ENCODE measurements at regions not wholly inside any gene's neighbourhood (a gene's known extent, or its start where the extent isn't known, plus 50 kb on each side); places are given as distances from the start of the nearest gene placed in this dataset.

DNA sequence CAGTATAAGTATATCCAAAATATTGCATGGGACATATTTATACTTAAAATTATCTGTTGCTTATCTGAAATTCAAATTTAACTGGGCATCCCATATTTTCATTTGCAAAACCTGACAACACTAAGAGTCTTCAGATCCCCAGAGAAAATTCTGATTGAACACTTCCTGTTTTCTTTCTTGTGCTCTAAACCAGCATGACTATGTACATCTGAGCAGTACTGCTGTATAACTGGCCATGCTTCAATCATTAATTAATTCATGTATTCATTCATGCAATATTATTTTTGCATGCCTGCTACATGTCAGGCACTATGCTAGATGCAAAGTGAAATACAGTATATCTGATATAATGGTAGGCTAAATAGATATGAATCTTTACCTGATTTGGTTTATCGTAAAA, 461.2 kb downstream of the TLR4 start:
- Histone ChIP-seq H3K36me3 (replicated peaks) (no peaks in the 10 kb centered on the region), H3K4me3 (no peak overlapping the region), H3K4me1 (no peaks in the 10 kb centered on the region), H3K9me3 (no peaks in the 10 kb centered on the region), H3K27me3 (ENCODE audit: low read depth) (no peaks in the 10 kb centered on the region)
- no peak for DNase-seq (ENCODE audit: low spot score in 2 of 2)
- in situ Hi-C loops (cut with MboI; ENCODE audit: low sequenced_read_pairs), result no loop called here

- Histone ChIP-seq H3K4me1 (no peaks in the 10 kb centered on the region), H3K9me3 (no peaks in the 10 kb centered on the region), H3K4me3 (no peak overlapping the region), H3K27me3 (ENCODE audit: low read depth) (no peaks in the 10 kb centered on the region), H3K36me3 (replicated peaks) (no peaks in the 10 kb centered on the region)
- peak; percentile 55 to 68 for DNase-seq (ENCODE audit: low spot score in 2 of 2)
- in situ Hi-C loops (cut with MboI; ENCODE audit: low sequenced_read_pairs), result no loop called here
Observed at GRCh38 chr9:118170032-118170955, 466.1 kb downstream of the TLR4 start.

DNA sequence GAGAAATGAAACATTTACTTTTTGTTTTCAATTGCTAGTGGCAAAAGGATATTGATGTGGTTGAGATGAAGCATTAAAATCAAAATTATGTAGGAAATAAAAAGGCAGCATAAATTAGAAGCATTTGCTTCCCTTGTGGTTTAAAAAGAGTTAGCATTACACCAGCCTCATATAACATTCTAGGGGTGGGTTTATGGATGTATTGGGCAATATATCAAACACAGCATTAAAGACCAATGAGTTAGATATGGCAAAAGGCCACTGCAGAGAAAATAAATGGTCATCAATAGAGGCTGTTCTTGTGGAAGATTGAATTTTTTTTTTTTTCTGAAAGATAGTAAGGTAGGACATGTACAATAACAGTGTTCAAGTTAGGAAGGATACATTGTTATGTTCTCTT, 473.0 kb downstream of the TLR4 start:
- no peak overlapping the region for H3K4me3 ChIP-seq
- no peaks in the 10 kb centered on the region for H3K27me3 ChIP-seq (ENCODE audit: low read depth)
- no peaks in the 10 kb centered on the region for H3K36me3 ChIP-seq (replicated peaks)
- no peak for DNase-seq (ENCODE audit: low spot score in 2 of 2)
- in situ Hi-C loops (cut with MboI; ENCODE audit: low sequenced_read_pairs), result no loop called here
- no peaks in the 10 kb centered on the region for H3K4me1 ChIP-seq
- no peaks in the 10 kb centered on the region for H3K9me3 ChIP-seq

DNA sequence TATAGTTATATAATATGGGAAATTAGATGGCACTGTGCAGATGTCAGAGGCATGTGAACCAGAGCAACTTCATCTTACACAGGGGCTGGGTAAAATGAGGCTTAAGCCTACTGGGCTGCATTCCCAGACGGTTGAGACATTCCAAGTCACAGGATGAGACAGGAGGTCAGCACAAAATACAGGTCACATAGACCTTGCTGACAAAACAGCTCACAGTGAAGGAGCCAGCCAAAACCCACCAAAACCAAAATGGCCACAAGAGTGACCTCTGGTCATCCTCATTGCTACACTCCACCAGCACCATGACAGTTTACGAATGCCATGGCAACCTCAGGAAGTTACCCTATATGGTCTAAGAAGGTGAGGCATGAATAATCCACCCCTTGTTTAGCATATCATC, 479.4 kb downstream of the TLR4 start:
- Histone ChIP-seq H3K4me1 (no peaks in the 10 kb centered on the region), H3K27me3 (ENCODE audit: low read depth) (no peaks in the 10 kb centered on the region), H3K9me3 (no peaks in the 10 kb centered on the region), H3K4me3 (no peak overlapping the region), H3K36me3 (replicated peaks) (no peaks in the 10 kb centered on the region)
- in situ Hi-C loops (cut with MboI; ENCODE audit: low sequenced_read_pairs), result no loop called here
- DNase-seq (ENCODE audit: low spot score in 2 of 2), result no peak

GRCh38 chr9:118187408-118187807, 483.2 kb downstream of the TLR4 start:
- no peaks in the 10 kb centered on the region for H3K27me3 ChIP-seq (ENCODE audit: low read depth)
- no peaks in the 10 kb centered on the region for H3K36me3 ChIP-seq (replicated peaks)
- no peaks in the 10 kb centered on the region for H3K4me1 ChIP-seq
- no peak for DNase-seq (ENCODE audit: low spot score in 2 of 2)
- H3K9me3 ChIP-seq, result no peaks in the 10 kb centered on the region
- in situ Hi-C loops (cut with MboI; ENCODE audit: low sequenced_read_pairs), result no loop called here
- H3K4me3 ChIP-seq, result no peak overlapping the region

DNA sequence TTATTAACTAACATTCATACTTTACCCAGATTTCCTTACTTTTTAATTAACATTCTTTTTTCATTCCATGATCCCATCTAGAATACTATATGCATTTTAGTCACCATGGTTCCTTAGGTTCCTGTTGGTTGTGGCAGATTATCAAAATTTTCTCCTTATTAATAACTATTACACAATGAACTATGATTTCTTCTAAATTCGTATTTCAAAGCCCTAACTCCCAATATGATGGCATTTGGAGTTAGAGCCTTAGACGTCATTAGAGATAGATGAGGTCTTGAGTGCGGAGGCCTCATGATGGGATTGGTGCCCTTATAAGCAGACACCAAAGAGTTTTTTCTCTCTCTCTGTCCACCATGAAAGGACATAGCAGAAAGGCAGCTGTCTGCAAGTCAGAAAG, 485.4 kb downstream of the TLR4 start:
- DNase-seq (ENCODE audit: low spot score in 2 of 2), result no peak
- Histone ChIP-seq H3K36me3 (replicated peaks) (no peaks in the 10 kb centered on the region), H3K27me3 (ENCODE audit: low read depth) (no peaks in the 10 kb centered on the region), H3K9me3 (no peaks in the 10 kb centered on the region), H3K4me1 (no peaks in the 10 kb centered on the region), H3K4me3 (no peak overlapping the region)
- in situ Hi-C loops (cut with MboI; ENCODE audit: low sequenced_read_pairs), result no loop called here

GRCh38 chr9:118192807-118193206, 488.6 kb downstream of the TLR4 start:
- no peaks in the 10 kb centered on the region for H3K9me3 ChIP-seq
- no peaks in the 10 kb centered on the region for H3K4me1 ChIP-seq
- no peaks in the 10 kb centered on the region for H3K36me3 ChIP-seq (replicated peaks)
- no peaks in the 10 kb centered on the region for H3K27me3 ChIP-seq (ENCODE audit: low read depth)
- H3K4me3 ChIP-seq, result no peak overlapping the region
- no peak for DNase-seq (ENCODE audit: low spot score in 2 of 2)
- in situ Hi-C loops (cut with MboI; ENCODE audit: low sequenced_read_pairs), result no loop called here

- no peak overlapping the region for H3K4me3 ChIP-seq
- no peaks in the 10 kb centered on the region for H3K27me3 ChIP-seq (ENCODE audit: low read depth)
- H3K9me3 ChIP-seq, result no peaks in the 10 kb centered on the region
- in situ Hi-C loops (cut with MboI; ENCODE audit: low sequenced_read_pairs), result no loop called here
- H3K36me3 ChIP-seq (replicated peaks), result no peaks in the 10 kb centered on the region
- H3K4me1 ChIP-seq, result no peaks in the 10 kb centered on the region
- DNase-seq (ENCODE audit: low spot score in 2 of 2), result no peak
Observed at GRCh38 chr9:118209343-118209742, 505.1 kb downstream of the TLR4 start.

DNA sequence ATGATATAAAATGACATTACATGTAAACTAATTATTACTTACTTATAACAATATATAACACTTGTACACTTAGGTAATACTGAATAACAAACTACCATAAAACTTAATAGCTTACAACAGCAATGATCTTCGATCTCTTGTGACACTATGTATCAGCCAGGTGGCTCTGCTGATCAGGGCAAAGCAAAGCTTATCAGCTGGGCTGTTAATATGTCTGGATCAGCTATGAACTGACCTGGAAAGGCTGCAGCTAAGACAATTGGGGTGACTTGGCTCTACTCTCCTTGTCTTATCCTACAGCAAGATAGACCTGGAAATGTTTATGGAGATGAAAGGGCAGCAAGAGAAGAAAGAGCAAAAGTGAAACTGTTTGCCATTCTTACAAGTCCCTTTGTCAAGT, 511.3 kb downstream of the TLR4 start:
- Histone ChIP-seq H3K36me3 (replicated peaks) (no peaks in the 10 kb centered on the region), H3K4me1 (no peaks in the 10 kb centered on the region), H3K27me3 (ENCODE audit: low read depth) (no peaks in the 10 kb centered on the region), H3K4me3 (no peak overlapping the region), H3K9me3 (no peaks in the 10 kb centered on the region)
- in situ Hi-C loops (cut with MboI; ENCODE audit: low sequenced_read_pairs), result no loop called here
- DNase-seq (ENCODE audit: low spot score in 2 of 2), result no peak

DNA sequence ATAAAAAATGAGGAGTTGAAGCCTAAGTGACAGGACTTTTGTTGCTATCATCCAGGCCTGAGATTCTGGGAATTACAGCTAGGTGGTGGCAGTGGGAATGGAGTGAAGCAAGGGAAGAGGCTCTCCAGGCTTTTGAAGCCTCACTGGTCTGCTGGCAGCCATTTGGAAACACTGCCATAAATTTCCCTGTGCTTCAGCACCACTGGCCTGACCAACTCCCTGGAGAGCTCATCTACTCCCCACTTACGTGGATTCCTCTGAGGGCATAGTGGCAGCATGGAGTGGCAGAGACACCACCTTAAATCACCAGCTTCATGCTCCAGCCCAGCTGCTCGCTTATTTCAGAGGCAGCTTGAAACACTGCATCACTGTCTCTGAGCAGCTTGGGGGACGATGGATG, 518.2 kb downstream of the TLR4 start:
- in situ Hi-C loops (cut with MboI; ENCODE audit: low sequenced_read_pairs), result no loop called here
- Histone ChIP-seq H3K9me3 (no peaks in the 10 kb centered on the region), H3K4me3 (no peak overlapping the region), H3K27me3 (ENCODE audit: low read depth) (no peaks in the 10 kb centered on the region), H3K36me3 (replicated peaks) (no peaks in the 10 kb centered on the region), H3K4me1 (no peaks in the 10 kb centered on the region)
- no peak for DNase-seq (ENCODE audit: low spot score in 2 of 2)

- no peaks in the 10 kb centered on the region for H3K27me3 ChIP-seq (ENCODE audit: low read depth)
- in situ Hi-C loops (cut with MboI; ENCODE audit: low sequenced_read_pairs), result no loop called here
Observed at GRCh38 chr9:118223111-118223510, 518.9 kb downstream of the TLR4 start.

DNA sequence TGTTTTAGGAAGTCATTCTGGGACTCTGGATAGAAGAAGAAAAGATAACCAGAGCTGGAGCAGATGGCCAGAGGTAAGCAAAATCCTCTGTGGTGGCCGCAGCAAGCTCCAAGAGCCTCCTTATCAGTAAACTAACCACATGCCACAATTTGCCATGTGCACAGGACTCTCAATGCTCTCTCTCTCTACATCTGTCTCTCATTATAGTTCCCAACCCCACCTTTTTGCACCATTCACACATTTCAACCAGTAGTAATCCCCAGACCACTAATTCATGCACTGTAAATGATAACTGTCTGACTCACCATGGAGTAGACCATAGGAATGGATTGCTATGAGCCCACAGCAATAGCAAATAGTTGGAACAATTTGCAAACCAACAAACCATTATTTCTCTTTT, 526.1 kb downstream of the TLR4 start:
- in situ Hi-C loops (cut with MboI; ENCODE audit: low sequenced_read_pairs), result no loop called here
- H3K27me3 ChIP-seq (ENCODE audit: low read depth), result no peaks in the 10 kb centered on the region
- DNase-seq (ENCODE audit: low spot score in 2 of 2), result no peak
- H3K36me3 ChIP-seq (replicated peaks), result no peaks in the 10 kb centered on the region
- H3K4me1 ChIP-seq, result no peaks in the 10 kb centered on the region
- no peaks in the 10 kb centered on the region for H3K9me3 ChIP-seq
- no peak overlapping the region for H3K4me3 ChIP-seq

More at GRCh38 chr9:118223111-118223510, 518.9 kb downstream of the TLR4 start:
- no peaks in the 10 kb centered on the region for H3K9me3 ChIP-seq
- DNase-seq (ENCODE audit: low spot score in 2 of 2), result no peak
- H3K4me1 ChIP-seq, result no peaks in the 10 kb centered on the region
- no peaks in the 10 kb centered on the region for H3K36me3 ChIP-seq (replicated peaks)
- H3K4me3 ChIP-seq, result no peak overlapping the region

DNA sequence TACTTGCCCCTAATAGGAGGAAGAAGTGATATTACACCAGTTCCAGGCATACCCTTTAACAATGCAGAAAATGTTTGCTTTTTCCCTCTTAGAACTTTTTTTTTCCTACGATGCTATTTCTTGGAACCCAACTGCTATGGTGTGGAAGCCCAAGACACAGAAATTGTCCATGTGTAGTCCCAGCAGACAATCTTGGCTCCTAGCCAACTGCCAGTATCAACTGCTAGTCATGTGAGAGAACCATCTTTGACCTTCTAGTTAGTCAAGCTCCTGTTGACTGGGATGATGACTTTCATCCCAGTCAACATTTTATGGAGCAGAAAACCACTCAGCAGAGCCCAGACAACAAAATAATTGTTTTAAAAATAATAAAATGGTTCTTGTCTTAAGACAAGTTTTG, 532.4 kb downstream of the TLR4 start:
- no peaks in the 10 kb centered on the region for H3K4me1 ChIP-seq
- in situ Hi-C loops (cut with MboI; ENCODE audit: low sequenced_read_pairs), result no loop called here
- no peak overlapping the region for H3K4me3 ChIP-seq
- H3K9me3 ChIP-seq, result no peaks in the 10 kb centered on the region
- H3K27me3 ChIP-seq (ENCODE audit: low read depth), result no peaks in the 10 kb centered on the region
- no peak for DNase-seq (ENCODE audit: low spot score in 2 of 2)
- H3K36me3 ChIP-seq (replicated peaks), result no peaks in the 10 kb centered on the region

GRCh38 chr9:118238139-118238538, 533.9 kb downstream of the TLR4 start:
- no peaks in the 10 kb centered on the region for H3K9me3 ChIP-seq
- H3K36me3 ChIP-seq (replicated peaks), result no peaks in the 10 kb centered on the region
- no peaks in the 10 kb centered on the region for H3K27me3 ChIP-seq (ENCODE audit: low read depth)
- H3K4me3 ChIP-seq, result no peak overlapping the region
- in situ Hi-C loops (cut with MboI; ENCODE audit: low sequenced_read_pairs), result no loop called here
- DNase-seq (ENCODE audit: low spot score in 2 of 2), result no peak
- H3K4me1 ChIP-seq, result no peaks in the 10 kb centered on the region

- no peaks in the 10 kb centered on the region for H3K27me3 ChIP-seq (ENCODE audit: low read depth)
- no peaks in the 10 kb centered on the region for H3K4me1 ChIP-seq
- DNase-seq (ENCODE audit: low spot score in 2 of 2), result no peak
- in situ Hi-C loops (cut with MboI; ENCODE audit: low sequenced_read_pairs), result no loop called here
- no peak overlapping the region for H3K4me3 ChIP-seq
- no peaks in the 10 kb centered on the region for H3K36me3 ChIP-seq (replicated peaks)
- H3K9me3 ChIP-seq, result no peaks in the 10 kb centered on the region
Observed at GRCh38 chr9:118252027-118252426, 547.8 kb downstream of the TLR4 start.

Measured in HAP-1 (cell line).